ENCODE measurements at regions not wholly inside any gene's neighbourhood (a gene's known extent, or its start where the extent isn't known, plus 50 kb on each side); places are given as distances from the start of the nearest gene placed in this dataset.

- DNase-seq (no peak), ATAC-seq (no peak)
- intact Hi-C loops (cut with DNase I, micrococcal nuclease), result no loop called here
Measured at GRCh38 chr6:8579372-8579771, 144.0 kb upstream of the SLC35B3 start.

GRCh38 chr6:8578006-8578405 lies 142.7 kb upstream of the SLC35B3 start:
- no peak for DNase-seq
- intact Hi-C loops (cut with DNase I, micrococcal nuclease), result no loop called here
- ATAC-seq, result no peak

- ATAC-seq (no peak), DNase-seq (no peak)
Measured at GRCh38 chr6:8574749-8575468, 139.6 kb upstream of the SLC35B3 start.

GRCh38 chr6:8574311-8574710 lies 139.0 kb upstream of the SLC35B3 start:
- intact Hi-C loops (cut with DNase I, micrococcal nuclease), result no loop called here
- ATAC-seq, result no peak
- DNase-seq, result no peak

More at GRCh38 chr6:8574749-8575468, 139.6 kb upstream of the SLC35B3 start:
- intact Hi-C loops (cut with DNase I, micrococcal nuclease), result no loop called here

GRCh38 chr6:8570256-8570920 lies 135.0 kb upstream of the SLC35B3 start:
- no peak for ATAC-seq
- intact Hi-C loops (cut with DNase I, micrococcal nuclease), result no loop called here
- DNase-seq, result no peak

- intact Hi-C loops (cut with DNase I, micrococcal nuclease), result no loop called here
- ATAC-seq, result no peak
- no peak for DNase-seq
Measured at GRCh38 chr6:8562125-8562524, 126.8 kb upstream of the SLC35B3 start.

- ATAC-seq (peak; percentile 85), DNase-seq (no peak)
- intact Hi-C loops (cut with DNase I, micrococcal nuclease), result no loop called here
Measured at GRCh38 chr6:8558953-8559352, 123.6 kb upstream of the SLC35B3 start.

- ATAC-seq (no peak), DNase-seq (no peak)
- intact Hi-C loops (cut with DNase I, micrococcal nuclease), result no loop called here
Measured at GRCh38 chr6:8557014-8557748, 121.8 kb upstream of the SLC35B3 start.

GRCh38 chr6:8556370-8557013 lies 121.1 kb upstream of the SLC35B3 start:
- ATAC-seq (peak; percentile 66), DNase-seq (no peak)
- intact Hi-C loops (cut with DNase I, micrococcal nuclease), result no loop called here

- ATAC-seq (no peak), DNase-seq (no peak)
- intact Hi-C loops (cut with DNase I, micrococcal nuclease), result no loop called here
Measured at GRCh38 chr6:8551993-8552392, 116.6 kb upstream of the SLC35B3 start.

- intact Hi-C loops (cut with DNase I, micrococcal nuclease), result no loop called here
- ATAC-seq (no peak), DNase-seq (no peak)
Measured at GRCh38 chr6:8551386-8551785, 116.0 kb upstream of the SLC35B3 start.

- intact Hi-C loops (cut with DNase I, micrococcal nuclease), result no loop called here
- no peak for DNase-seq
- no peak for ATAC-seq
Measured at GRCh38 chr6:8549074-8549790, 113.9 kb upstream of the SLC35B3 start.

- DNase-seq, result no peak
- intact Hi-C loops (cut with DNase I, micrococcal nuclease), result no loop called here
- ATAC-seq, result no peak
Measured at GRCh38 chr6:8546496-8546895, 111.2 kb upstream of the SLC35B3 start.

- no peak for ATAC-seq
- DNase-seq, result no peak
- intact Hi-C loops (cut with DNase I, micrococcal nuclease), result no loop called here
Measured at GRCh38 chr6:8545336-8545735, 110.0 kb upstream of the SLC35B3 start.

GRCh38 chr6:8543714-8544113 lies 108.4 kb upstream of the SLC35B3 start:
- intact Hi-C loops (cut with DNase I, micrococcal nuclease), result no loop called here
- DNase-seq (no peak), ATAC-seq (no peak)

- DNase-seq (no peak), ATAC-seq (peak; percentile 57)
- intact Hi-C loops (cut with DNase I, micrococcal nuclease), result no loop called here
Measured at GRCh38 chr6:8539453-8539852, 104.1 kb upstream of the SLC35B3 start.

GRCh38 chr6:8536122-8536521 lies 100.8 kb upstream of the SLC35B3 start:
- ATAC-seq, result no peak
- intact Hi-C loops (cut with DNase I, micrococcal nuclease), result no loop called here
- no peak for DNase-seq

- no peak for DNase-seq
- no peak for ATAC-seq
- intact Hi-C loops (cut with DNase I, micrococcal nuclease), result no loop called here
Measured at GRCh38 chr6:8535519-8535918, 100.2 kb upstream of the SLC35B3 start.

Data from left colon (tissue), 2 donors.